T-helper 1 cell (primary cell): ENCODE measurements at regions not wholly inside any gene's neighbourhood (a gene's known extent, or its start where the extent isn't known, plus 50 kb on each side); places are given as distances from the start of the nearest gene placed in this dataset.
"Not testable (repeated sequence)": the region's sequence is repeated elsewhere in the genome, so short reads cannot be mapped to it uniquely, and the experiment has no call there.

Source experiments
- DNase-seq, 5 donors: peaks; one replicate each; pipeline ENCODE4 v3.0.0-alpha.2; 2012 to 2020

DNA sequence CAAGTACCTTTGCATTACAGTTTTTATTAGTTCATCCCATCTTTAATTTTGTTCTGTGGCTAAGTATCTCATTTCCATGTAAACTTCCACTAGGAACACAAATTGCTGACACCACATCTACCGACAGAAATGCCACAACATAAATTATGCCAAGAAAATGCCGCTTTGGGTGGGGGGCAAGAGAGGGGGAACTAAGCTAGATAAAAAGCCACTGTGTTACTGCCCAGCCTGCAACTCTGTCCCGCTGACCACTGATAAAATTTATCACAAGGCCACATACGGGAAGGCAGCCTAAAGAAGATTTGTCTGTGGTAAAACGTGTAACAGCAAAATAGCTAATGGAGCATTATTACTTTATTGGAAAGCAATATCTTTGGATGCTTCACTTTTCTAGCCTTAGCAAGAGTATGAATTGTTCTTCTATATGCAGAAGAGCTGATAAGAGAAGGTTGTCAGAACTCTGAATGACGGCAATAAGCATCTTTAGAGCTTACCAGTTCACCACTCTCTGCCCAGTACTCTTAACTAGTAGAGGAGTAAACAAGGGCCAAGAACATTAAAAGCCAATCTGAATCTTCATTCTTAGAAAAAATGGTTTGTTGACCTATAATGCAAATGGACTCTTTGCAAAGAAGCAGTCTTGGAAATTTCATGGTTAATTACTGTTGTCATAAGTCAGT, 172.2 kb upstream of the MEF2C start:
- no peak for DNase-seq

DNA sequence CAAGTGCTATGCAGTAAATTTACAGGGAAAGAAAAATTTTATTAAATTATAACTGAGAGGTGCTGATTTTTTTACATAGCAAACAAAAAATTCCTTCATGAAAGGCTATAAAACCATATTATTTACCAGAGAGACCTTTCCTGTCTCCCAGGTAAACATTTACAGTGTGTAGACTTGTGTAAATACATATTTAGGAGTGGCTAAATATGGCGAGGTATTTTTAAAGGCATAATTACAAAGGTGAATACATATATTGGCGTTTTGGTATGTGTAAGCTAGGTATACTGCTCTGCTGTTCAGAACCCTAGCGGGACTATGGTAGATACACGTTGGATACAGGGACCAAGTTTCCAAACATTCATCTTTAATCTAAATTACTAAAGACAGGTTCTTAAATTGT, 170.6 kb upstream of the MEF2C start:
- no peak for DNase-seq

DNA sequence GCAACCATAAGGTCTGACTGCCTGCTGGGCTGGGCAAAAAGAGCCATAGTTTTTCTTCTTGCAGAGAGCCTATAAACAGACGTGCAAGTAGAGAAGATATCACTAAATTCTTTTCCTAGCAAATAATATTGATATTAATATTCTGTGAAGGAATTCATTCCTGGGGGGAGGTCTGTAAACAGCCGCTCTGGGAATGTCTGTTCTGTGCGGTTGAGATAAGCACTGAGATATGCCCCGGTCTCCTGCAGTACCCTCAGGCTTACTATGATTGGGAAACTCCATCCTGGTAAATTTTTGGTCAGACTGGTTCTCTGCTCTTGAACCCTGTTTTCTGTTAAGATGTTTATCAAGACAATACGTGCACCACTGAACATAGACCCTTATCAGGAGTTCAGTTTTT, 167.1 kb upstream of the MEF2C start:
- DNase-seq = not testable (repeated sequence)

DNA sequence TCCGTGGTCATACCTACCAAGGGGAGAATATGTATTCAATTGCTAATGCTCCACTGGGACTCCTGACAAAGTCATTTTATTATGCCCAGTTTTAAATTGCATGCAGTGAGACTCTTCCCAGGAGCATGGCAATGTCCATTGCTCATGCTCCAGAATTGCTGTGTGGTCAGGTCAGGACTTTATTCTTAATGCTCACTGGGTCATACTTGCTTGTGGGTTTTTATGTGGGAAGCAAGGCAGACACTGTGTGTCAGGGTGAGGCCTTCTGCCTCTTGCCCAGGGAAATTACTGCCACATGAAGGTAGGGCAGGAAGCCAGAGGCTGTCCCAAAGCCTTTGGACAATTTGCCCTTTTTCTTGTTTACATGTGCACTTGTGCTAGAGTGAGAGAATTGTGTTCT, 164.6 kb upstream of the MEF2C start:
- no peak for DNase-seq

GRCh38 chr5:89045216-89045615, 162.2 kb upstream of the MEF2C start:
- no peak for DNase-seq

GRCh38 chr5:89044674-89045200, 161.8 kb upstream of the MEF2C start:
- DNase-seq = no peak

DNA sequence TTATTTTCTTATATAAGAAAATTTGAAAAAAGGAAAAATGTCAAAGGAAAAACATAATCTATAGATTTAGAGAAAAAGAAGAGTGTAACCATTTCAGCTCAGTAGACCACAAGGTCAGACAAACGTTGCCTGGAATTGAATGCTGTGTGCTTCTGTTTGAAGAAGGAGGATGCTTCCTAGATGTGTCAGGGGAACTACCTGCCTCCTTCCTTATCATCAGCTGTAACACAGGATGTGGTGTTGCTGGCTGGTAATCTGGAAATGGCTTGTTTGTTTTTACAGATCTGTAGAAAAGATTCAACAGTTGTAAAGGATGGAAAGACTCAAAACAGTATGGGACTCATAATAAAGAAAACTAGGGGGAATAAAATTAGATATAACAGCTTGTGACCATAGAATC, 160.7 kb upstream of the MEF2C start:
- peak in 1 of 5 donors; percentile 9 for DNase-seq

DNA sequence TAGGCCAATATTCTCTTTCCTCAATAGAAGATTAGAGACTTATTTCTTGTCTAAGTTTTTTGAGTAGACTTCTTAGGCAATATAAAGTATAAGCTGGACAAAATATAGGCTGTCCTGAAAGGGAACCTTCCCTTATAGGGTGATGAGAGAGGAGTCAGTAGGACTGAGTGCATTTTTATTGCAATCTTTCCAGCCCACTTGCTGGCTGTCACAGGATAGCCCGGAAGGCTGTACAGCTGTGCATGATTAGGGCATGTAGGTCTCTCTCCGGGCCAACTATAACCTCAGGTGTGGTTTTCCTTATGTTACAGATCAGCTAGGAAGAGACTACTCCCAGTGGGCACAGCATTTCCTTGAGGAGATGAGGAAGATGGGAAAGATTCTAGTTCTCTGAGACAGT, 159.8 kb upstream of the MEF2C start:
- no peak for DNase-seq

GRCh38 chr5:89041976-89042375, 159.0 kb upstream of the MEF2C start:
- DNase-seq = no peak

- DNase-seq = no peak
Measured at GRCh38 chr5:89041249-89041779, 158.3 kb upstream of the MEF2C start.

- no peak for DNase-seq
Measured at GRCh38 chr5:89036704-89037489, 153.9 kb upstream of the MEF2C start.

GRCh38 chr5:89036166-89036565, 153.2 kb upstream of the MEF2C start:
- DNase-seq = no peak

DNA sequence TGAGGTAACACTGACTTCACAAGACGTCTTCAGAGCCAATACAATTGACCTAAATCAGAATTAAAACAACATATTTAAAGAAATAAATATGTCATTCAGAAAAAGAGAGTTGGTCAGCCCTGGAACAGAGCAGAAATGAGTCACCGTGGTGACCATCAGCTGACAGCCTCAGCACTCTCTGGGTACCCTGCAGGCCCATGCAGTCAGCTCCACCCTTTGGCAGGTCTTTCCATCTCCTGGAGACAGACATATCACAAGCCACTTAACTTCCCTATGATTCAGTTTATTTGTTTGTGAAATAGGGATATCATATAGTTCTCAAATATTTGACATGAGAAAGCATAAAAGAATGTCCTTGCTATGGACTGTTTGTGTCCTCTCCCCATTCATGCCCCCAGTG, 151.6 kb upstream of the MEF2C start:
- DNase-seq = no peak

GRCh38 chr5:89030798-89031197, 147.8 kb upstream of the MEF2C start:
- DNase-seq = no peak

DNA sequence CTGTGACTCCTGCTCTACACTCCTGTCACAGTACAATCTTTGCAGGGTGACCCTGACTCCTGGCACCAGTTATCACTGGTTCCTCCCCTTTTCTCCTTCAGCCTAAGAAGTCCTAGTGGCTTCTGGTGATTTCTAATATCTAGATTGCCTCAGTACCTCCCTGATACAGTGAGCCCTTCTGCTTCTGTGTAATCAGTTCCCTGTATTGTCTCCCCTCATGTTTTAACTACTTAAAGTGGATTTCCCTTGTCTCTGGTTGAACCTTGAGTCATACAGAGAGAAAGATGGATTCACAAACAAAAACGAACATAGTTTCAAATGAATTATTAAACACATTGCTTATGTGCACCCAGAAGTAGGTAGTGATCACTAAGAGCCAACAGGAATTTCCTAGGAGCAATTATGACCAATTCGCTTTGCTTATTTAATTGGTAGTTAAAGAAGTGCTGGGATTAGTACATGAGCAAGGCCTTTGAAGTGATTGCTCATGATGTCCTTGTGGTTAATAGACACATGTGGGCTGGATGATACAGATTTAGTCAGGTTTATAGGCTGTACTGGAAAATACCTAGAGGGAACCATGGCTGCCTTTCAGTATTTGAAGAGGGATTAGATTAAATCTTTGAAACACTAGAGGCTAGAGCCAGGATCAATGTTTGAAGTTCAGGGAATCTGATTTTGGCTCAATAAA, 145.8 kb upstream of the MEF2C start:
- DNase-seq = no peak

DNA sequence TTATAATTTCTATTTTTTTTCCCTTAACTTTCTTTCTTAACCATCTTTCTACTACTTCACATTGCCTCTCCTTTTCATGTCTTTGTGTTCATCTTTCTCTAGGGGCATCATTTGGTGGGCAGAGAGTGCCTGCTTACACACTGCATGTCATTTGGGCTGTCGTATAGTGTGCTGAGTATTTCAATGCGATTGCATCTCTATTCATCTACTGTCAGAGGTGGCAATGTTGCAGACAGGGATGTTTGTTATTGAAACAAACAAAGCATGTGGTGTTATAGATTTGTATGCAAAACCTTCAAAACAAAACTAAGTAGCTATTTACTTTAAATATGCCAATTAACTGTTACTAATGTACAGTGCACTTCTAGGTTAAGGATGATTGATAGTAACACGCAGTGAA, 141.1 kb upstream of the MEF2C start:
- DNase-seq = no peak

GRCh38 chr5:89020926-89021610, 138.1 kb upstream of the MEF2C start:
- no peak for DNase-seq

GRCh38 chr5:89016741-89017303, 133.8 kb upstream of the MEF2C start:
- DNase-seq = no peak

DNA sequence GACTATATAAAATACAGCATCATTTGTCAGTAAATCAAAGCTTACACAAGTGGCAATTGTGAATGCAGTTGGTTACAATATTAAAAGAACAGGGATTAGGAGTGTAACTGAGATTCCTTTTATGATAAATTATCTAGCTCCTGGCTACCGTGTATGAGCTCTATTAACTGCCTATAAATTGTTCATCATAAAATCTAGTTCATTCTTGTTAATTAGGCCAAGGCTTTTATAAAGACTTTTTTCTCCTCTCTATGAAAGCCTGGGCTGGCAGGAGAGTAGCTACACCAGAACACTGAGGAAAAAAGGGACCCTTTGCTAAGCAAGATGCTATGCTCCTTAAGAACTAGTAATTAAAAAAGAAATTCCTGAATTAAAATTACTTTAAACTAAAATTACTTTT, 132.4 kb upstream of the MEF2C start:
- DNase-seq = no peak

DNA sequence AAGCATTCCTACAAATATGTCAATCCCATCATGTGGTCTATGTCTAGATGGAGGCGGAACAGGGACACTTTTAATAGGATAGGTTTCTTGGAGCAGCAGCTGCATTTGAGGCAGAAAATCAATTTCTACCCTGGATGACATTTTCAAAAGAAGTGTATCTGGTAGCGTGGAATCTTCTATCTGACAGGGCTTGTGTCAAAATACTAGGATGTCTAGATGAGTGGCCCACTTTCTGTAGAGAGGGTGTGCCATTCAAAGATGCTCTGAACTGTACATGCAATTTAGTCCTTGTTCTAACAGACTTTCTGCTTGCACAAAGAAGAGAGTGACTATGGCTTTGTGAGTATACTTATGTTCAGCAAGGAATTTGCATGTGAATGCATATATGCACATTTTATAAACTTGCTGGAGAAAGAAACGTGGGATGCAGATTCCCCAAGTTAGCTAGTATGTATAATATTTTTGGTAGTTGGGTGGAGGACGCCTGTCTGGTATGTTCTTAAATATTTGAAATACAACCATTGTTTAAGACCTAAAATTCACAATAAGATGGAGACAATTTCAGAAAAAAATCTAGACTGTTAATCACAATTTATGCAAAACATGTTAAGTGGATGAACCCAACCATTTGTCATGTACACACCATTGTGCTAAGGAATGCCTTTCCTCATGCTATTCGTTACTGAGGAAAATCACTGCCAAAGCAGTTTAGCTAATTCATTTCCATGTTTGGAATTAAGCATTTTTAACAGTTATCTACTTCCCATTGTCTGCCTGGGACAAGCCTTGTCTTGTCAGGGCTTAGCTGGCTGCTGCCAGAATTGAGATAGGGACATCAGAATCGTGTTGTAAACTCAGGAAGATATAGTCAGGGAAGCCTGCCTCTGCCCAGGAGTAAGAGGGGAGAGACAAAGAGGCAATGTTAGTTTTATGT, 129.1 kb upstream of the MEF2C start:
- DNase-seq = no peak

DNA sequence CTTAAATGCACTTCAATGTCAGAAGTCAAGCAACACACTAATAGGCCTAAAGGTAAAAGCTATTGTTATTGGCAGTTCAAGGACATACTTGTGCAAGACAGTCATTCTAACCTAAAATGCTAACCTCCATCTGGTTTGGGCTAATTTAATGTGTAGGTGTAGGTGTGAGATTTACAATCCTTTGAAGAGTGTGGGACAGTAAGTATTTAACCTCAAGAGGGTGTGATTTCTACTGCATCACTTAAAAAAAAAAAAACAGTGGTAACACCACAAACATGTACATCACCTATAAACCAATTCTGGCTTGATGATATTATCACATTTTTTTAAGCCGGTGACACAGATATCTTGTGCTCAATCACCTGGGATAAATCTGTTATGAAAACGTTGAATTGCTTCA, 127.5 kb upstream of the MEF2C start:
- DNase-seq = no peak
